HG03457 (cell line): ENCODE measurements at regions not wholly inside any gene's neighbourhood (a gene's known extent, or its start where the extent isn't known, plus 50 kb on each side); places are given as distances from the start of the nearest gene placed in this dataset.
"Not testable (repeated sequence)": the region's sequence is repeated elsewhere in the genome, so short reads cannot be mapped to it uniquely, and the experiment has no call there.

Source experiments
- ATAC-seq: cut with Tn5 transposase; IDR thresholded peaks from one replicate; pipeline ENCODE4 v1.9.1; 2021; ENCODE audit warnings: moderate number of reproducible peaks; ENCODE audit not compliant: unreplicated experiment

DNA sequence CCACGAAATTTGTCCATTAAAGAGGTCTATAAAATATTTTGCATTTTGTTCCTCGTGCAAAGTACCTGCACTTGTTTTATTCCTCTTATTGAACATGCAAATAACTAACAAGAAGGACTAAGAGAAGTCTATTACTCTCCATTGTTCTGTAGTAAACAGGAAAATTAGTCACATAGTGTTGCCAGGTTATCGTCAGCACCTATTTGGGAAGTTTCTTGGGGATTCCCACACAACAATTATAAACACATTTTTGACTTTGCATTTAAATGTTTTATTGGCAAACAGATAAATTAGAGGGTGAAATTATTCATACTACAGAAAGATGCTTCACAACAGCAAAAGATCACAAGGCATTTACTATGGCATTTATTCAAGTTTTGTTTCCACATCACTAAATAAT lies 174.5 kb downstream of the ZC3H11B start:
- ATAC-seq, result no peak

DNA sequence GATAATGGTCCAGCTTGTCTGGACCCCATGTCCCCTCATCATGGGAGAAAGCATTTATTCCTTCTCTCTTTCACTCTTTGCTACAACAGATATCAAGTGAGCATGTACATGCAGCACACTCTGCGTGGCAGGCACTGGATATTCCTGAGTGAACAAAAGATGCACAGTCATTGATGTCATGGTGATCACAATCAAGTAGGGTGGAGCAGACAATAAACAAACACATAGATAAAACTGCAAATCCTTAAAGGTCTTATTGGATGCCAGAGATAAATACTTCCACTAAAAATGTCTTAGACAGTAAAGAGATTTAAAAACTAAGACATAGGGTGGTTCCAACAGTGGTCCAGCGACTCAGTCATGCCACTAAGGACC lies 178.0 kb downstream of the ZC3H11B start:
- no peak for ATAC-seq

DNA sequence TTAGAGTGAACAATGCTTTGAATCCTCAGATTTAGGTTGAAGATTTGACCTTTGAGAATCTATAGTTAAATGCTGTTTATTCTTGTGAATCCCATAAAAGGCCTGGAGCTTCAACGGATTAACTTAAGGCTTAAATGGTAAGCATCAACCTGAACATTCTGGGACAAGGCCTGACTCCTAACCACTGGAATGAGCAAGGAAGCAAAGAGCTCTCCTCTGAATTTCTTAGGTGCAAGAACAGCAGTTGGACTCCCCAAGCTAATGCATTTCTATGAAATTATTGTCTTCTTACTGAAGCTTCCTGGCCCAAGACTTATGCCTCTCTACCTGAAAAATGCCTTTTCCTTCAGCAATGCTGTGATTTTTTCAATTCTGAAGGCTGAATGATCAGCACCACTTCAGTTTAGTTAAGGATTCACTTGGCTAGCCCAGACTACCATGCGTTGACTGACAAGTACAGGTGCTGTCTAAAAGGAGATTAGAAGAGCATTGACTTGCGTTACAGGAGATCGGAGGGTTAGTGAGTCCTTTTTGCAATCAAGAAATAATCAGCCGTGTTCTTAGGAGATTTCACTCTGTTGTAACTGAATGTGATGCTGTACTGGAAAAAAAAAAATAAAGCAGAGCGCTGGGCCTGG lies 178.5 kb downstream of the ZC3H11B start:
- no peak for ATAC-seq

DNA sequence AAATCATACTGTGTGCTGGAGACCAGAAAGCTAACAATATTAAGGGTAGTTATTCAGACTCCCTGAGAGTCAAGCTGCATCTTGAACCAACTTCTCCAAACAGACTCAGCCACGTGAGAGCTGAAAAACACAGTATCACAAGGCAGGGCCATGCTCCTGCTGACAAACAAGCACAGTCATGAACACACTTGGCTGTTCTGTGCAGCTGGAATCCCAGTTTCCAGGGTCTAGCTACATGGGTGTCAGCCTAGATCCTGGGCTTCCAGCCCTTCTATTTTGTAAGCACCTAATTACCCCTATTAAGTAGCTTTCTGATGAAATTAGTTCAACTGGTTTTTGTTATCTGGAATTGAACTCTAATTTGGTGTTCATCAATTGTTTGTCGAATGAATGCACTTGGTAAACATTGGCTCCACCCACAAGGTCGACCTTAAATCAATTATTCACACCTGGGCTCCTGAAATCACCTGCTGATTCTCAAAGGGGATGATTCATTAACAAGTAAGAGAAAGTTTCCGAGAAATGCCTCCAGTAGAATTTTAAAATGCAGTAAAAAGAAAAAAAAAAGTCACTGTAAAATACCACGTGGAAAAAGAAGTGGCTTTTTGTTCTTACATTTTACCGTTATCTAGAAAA lies 179.3 kb downstream of the ZC3H11B start:
- no peak for ATAC-seq

GRCh38 chr1:219433001-219433400 lies 179.9 kb downstream of the ZC3H11B start:
- ATAC-seq, result no peak

- no peak for ATAC-seq
Observed at GRCh38 chr1:219432191-219432606, 180.7 kb downstream of the ZC3H11B start.

DNA sequence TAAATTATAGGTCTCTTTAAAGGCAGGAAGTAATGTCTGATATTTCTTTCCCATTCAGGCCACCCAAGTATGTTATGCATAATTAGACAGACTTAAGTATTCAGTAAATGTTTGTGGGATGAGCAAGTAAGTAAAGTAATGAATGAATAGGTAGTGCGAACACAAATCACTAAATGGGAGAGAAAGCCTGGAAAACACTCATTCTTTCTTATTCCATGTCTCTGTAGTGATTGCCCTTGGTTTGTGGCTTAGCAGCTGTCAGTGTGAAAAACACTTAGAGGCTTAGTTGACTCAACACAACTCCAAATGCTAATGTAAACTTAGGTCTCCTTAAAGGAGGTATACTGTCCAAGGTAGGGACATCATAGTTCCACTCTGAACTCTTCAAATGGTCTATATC lies 182.5 kb downstream of the ZC3H11B start:
- no peak for ATAC-seq

GRCh38 chr1:219428651-219429050 lies 184.3 kb downstream of the ZC3H11B start:
- no peak for ATAC-seq

GRCh38 chr1:219427989-219428388 lies 184.9 kb downstream of the ZC3H11B start:
- ATAC-seq, result no peak

DNA sequence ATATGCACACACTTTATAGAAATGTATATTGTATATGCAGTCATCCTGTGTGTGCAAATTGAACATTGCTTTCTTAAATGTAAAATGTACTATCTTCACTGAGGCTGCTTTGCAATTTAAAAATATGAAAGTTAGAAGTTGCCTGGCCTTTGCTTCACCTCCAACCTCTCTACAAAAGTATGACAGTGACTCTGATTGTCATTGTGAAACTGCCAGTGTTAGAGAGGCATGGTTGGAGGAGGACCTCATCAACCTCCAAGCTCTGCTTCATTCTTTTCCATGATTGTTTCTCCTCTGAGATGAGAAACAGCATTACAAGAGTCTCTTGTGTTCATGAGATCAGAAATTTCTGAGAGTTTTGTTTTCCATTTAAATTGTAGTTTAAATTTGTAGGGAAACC lies 185.5 kb downstream of the ZC3H11B start:
- ATAC-seq, result no peak

GRCh38 chr1:219422811-219423598 lies 189.9 kb downstream of the ZC3H11B start:
- no peak for ATAC-seq

GRCh38 chr1:219420913-219421312 lies 192.0 kb downstream of the ZC3H11B start:
- ATAC-seq, result no peak

GRCh38 chr1:219419860-219420259 lies 193.0 kb downstream of the ZC3H11B start:
- ATAC-seq, result no peak

DNA sequence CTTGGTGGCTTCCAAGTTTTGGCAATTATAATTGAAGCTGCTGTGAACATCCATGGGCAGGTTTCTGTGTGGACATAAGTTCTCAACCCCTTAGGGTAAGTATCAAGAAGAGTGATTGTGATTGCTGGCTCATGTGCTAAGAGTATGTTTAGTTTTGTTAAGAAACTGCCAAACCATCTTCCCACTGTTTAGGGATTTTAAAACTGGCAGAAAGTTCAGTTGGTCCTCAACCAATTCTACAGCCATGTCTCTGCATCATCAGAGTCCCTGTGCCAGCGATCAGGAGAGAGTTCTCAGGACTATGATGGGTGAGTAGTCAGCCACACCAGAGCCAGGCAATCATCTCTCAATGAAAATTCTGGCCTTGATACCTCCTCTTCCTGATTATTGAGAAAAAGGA lies 193.8 kb downstream of the ZC3H11B start:
- no peak for ATAC-seq

DNA sequence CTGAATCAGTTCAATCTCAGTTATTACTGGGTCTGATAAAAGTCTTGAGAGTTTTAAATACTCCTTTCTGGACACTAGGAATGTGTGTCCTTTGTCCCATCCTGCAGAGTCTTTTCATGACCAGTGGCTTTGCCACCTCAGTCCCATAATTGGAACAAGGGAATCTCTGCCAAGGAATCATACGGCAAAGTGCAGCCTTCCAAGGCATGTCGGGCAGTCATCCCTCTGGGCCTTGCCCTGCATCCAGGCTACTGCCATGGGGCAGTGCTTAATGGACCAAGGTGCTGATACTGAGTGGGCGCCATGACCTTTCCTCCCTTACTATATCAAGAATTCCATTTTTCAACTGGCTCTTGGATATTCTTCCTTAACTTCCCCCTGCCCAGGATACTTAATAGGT lies 195.3 kb downstream of the ZC3H11B start:
- ATAC-seq, result no peak

DNA sequence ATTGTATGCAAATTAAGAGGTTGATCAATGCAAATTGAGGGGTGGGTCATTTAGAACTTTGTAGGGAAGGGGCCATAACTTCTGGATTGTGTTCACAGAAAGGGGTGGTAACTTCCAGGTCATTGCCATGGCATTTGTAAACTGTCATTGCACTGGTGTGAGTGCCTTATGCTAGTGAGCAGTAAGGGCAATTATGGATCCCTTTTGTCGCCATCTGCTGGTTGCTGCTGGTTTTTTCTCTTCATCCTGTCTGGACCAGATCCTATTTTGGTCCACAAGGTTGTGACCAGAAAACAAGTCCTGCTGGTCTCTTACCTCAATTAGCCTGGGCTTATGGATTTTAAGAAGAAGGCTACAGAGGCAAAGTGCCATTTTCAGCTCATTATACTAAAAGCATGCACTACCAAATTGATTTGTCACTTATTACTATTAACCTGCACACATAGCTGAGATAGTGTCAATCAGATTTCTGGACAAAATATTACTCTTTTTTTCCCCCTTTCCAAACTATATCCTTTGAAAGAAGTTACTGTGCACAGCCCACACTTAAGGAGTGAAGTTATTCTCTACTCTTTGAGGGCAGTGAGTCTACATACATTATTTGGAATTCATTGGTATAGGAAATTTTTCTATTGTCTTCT lies 196.2 kb downstream of the ZC3H11B start:
- ATAC-seq, result peak; percentile 86

DNA sequence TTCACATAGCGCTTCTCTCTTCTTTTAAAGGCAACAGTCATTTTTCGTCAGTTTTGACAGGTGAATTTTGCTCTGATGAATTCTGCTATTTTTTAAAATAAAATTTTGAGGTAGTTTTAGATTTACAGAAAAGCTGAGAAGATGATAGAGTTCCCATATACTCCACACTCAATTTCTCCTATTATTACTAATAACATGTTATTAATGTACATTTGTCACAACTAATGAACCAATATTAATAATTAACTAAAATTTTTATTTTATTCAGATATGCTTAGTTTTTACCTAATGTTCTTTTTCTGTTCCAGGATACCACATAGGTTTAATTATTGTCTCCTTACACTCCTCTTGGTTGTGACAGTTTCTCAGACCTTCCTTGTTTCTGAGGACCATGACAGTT lies 197.0 kb downstream of the ZC3H11B start:
- ATAC-seq, result no peak

DNA sequence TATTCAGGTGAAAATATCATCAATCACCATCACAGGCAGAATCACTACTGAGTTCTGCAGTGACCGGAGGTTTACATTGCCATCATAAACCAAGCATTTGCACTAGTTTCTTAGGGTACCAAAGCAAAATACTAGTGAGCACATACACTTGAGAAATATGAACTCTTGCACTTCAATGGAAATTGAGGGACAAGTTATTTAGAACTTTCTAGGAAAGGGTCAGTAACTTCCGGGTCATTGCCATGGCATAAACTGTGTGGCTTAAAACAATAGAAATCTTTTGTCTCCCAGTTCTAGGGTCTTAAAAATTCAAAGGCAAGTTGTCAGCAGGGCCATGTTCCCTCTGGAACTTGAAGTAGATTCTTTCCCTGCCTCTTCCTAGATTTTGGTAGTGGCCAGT lies 197.5 kb downstream of the ZC3H11B start:
- no peak for ATAC-seq

DNA sequence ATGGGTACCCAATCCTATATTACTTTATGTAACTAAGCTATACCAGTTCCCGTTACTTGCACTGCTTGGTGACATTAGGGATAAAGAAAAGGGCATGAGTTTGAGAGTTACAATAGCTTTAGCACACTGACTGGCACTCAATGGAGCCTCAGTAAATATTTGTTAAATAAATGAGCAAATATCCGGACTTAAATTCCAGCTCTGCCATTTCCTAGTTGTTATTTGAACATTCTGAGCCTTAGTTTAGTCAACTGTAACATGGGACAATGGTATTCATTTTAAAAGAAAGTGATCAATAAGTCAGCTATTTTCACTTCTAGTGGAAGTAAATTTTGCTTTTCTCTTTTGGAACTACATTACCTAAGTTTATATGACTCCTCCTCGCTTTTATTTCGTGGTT lies 198.7 kb downstream of the ZC3H11B start:
- no peak for ATAC-seq

DNA sequence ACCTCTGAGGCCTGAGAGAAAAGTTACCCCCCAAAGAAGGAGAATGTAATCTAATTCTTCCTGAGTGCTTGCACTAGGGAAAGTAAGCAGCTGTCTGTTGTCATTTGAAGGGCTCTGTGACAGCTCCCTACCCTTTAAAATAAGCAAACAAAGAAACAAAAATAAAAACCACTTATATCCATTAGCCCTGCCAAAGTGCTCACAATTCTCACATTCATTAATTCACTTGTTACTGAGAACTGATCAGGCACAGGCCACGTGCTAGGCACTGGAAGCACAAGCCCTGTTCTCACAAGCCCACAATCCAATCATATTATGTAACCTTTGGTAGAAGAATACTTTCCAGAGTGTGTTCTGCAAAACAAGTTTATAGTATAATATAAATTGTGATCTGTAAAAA lies 199.4 kb downstream of the ZC3H11B start:
- ATAC-seq, result no peak

GRCh38 chr1:219412772-219413171 lies 200.1 kb downstream of the ZC3H11B start:
- no peak for ATAC-seq

- ATAC-seq, result not testable (repeated sequence)
Observed at GRCh38 chr1:219410721-219411120, 202.2 kb downstream of the ZC3H11B start.
